Loucy (cell line): ENCODE measurements at regions not wholly inside any gene's neighbourhood (a gene's known extent, or its start where the extent isn't known, plus 50 kb on each side); places are given as distances from the start of the nearest gene placed in this dataset.
"Not testable (repeated sequence)": the region's sequence is repeated elsewhere in the genome, so short reads cannot be mapped to it uniquely, and the experiment has no call there.

Source experiments
- EZH2phosphoT487 ChIP-seq: fragments of 200-600 bp; IDR thresholded peaks from 2 replicates; pipeline ENCODE4 v1.6.1; 2018; ENCODE audit warnings: antibody characterized with exemption, mild to moderate bottlenecking, moderate library complexity, borderline replicate concordance
- TF ChIP-seq, protein P1 (sequence below): fragments of 200-600 bp; sonication (generic); conservative IDR thresholded peaks from 2 replicates; pipeline ENCODE4 v1.5.1; 2014; ENCODE audit warnings: mild to moderate bottlenecking, antibody characterized with exemption, low read length

DNA sequence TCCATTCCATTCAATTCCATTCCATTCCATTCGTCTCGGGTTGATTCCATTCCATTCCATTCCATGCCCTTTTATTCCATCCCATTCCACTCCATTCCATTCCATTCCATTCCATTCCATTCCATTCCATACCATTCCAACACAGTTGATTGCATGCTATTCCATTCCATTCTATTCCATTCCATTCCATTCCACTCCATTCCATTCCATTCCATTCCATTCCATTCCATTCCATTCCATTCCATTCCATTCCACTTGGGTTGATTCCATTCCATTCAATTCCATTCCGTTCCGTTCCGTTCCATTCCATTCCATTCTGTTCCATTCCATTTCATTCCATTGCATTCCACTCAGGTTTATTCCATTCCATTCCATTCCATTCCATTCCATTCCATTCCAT, 143.3 kb downstream of the CWH43 start:
- TF ChIP-seq, protein P1, sequence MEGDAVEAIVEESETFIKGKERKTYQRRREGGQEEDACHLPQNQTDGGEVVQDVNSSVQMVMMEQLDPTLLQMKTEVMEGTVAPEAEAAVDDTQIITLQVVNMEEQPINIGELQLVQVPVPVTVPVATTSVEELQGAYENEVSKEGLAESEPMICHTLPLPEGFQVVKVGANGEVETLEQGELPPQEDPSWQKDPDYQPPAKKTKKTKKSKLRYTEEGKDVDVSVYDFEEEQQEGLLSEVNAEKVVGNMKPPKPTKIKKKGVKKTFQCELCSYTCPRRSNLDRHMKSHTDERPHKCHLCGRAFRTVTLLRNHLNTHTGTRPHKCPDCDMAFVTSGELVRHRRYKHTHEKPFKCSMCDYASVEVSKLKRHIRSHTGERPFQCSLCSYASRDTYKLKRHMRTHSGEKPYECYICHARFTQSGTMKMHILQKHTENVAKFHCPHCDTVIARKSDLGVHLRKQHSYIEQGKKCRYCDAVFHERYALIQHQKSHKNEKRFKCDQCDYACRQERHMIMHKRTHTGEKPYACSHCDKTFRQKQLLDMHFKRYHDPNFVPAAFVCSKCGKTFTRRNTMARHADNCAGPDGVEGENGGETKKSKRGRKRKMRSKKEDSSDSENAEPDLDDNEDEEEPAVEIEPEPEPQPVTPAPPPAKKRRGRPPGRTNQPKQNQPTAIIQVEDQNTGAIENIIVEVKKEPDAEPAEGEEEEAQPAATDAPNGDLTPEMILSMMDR, result not testable (repeated sequence)
- TF ChIP-seq EZH2phosphoT487, result not testable (repeated sequence)
